T-cell (primary cell): ENCODE measurements at regions not wholly inside any gene's neighbourhood (a gene's known extent, or its start where the extent isn't known, plus 50 kb on each side); places are given as distances from the start of the nearest gene placed in this dataset.

Experiments used
- ATAC-seq, 4 experiments: fragments of 200-7000 bp in 3 of 4; fragments of 150-1000 bp in 1 of 4; cut with Tn5 transposase; replicated peaks in 1 of 4; 1 replicate in 3 of 4; 2 replicates in 1 of 4; pipeline ENCODE4 v1.10.0; 2021; ENCODE audit warnings: moderate library complexity in 3 of 4, mild to moderate bottlenecking in 2 of 4, moderate number of reproducible peaks in 1 of 4
- CTCF ChIA-PET, 2 donors: fragments of 300-600 bp; sonication (Branson Sonifier 250); formaldehyde crosslinking; loops; one replicate each; lab custom pipeline; 2022; ENCODE audit warnings: antibody characterized with exemption in 2 of 2; lab: Charles Lee
- POLR2A ChIA-PET, 2 donors: fragments of 300-600 bp; sonication (Branson Sonifier 250); formaldehyde crosslinking; loops; one replicate each; lab custom pipeline; 2022; ENCODE audit warnings: antibody characterized with exemption in 2 of 2; lab: Charles Lee
- DNase-seq, 35 experiments: peaks; one replicate each; pipeline versions ENCODE4 v3.0.0 to v3.0.0-alpha.2; 2013 to 2023
- H3K27ac ChIP-seq: one replicate; pipeline ENCODE4 v1.5.1; 2013; ENCODE audit warnings: low read length
- H3K27me3 ChIP-seq, 2 experiments: replicated peaks in 1 of 2; 1 replicate in 1 of 2; 2 replicates in 1 of 2; pipeline versions ENCODE4 v1.6.1 to v1.7.0; 2013; ENCODE audit warnings: low read length in 1 of 2, mixed read lengths in 1 of 2; ENCODE audit not compliant: control insufficient read depth in 2 of 2, insufficient read depth in 2 of 2; ENCODE audit errors: extremely low read depth in 1 of 2
- H3K36me3 ChIP-seq, 2 donors: 1 replicate in 1 of 2; 2 replicates in 1 of 2; pipeline versions ENCODE4 v1.6.1 to v1.7.0; 2013; ENCODE audit warnings: low read length in 1 of 2; ENCODE audit not compliant: control insufficient read depth in 2 of 2, insufficient read depth in 1 of 2; ENCODE audit errors: extremely low read depth in 1 of 2
- H3K4me1 ChIP-seq, 2 experiments: 1 replicate in 1 of 2; 2 replicates in 1 of 2; pipeline versions ENCODE4 v1.6.1 to v1.7.0; 2013; ENCODE audit warnings: low read length in 2 of 2, mixed read lengths in 1 of 2; ENCODE audit not compliant: insufficient read depth in 2 of 2, control insufficient read depth in 1 of 2; ENCODE audit errors: extremely low read depth in 1 of 2
- H3K4me3 ChIP-seq, 2 donors: 1 replicate in 1 of 2; 2 replicates in 1 of 2; pipeline versions ENCODE4 v1.5.1 to v1.7.0; 2013; ENCODE audit warnings: mild to moderate bottlenecking in 2 of 2, low read length in 1 of 2, moderate library complexity in 1 of 2; ENCODE audit not compliant: control insufficient read depth in 1 of 2; ENCODE audit errors: extremely low read depth in 1 of 2
- H3K9me3 ChIP-seq: 2 replicates; pipeline ENCODE4 v1.7.0; 2013
- H3K27ac Mint-ChIP-seq, 2 donors: one replicate each; pipeline ENCODE4 v1.8.0; 2020 to 2021; ENCODE audit warnings: mild to moderate bottlenecking in 2 of 2, mixed read lengths in 2 of 2
- H3K27me3 Mint-ChIP-seq, 2 donors: one replicate each; pipeline ENCODE4 v1.8.0; 2021 to 2022; ENCODE audit warnings: mixed read lengths in 2 of 2
- H3K36me3 Mint-ChIP-seq: one replicate; pipeline ENCODE4 v1.8.0; 2021; ENCODE audit warnings: mixed read lengths
- H3K4me1 Mint-ChIP-seq, 3 donors: one replicate each; pipeline ENCODE4 v1.8.0; 2020 to 2022; ENCODE audit warnings: mixed read lengths in 3 of 3, mild to moderate bottlenecking in 1 of 3
- H3K4me3 Mint-ChIP-seq, 3 donors: one replicate each; pipeline ENCODE4 v1.8.0; 2020 to 2022; ENCODE audit warnings: mild to moderate bottlenecking in 3 of 3, mixed read lengths in 3 of 3, moderate library complexity in 3 of 3
- H3K9me3 Mint-ChIP-seq, 3 donors: one replicate each; pipeline ENCODE4 v1.8.0; 2020 to 2022; ENCODE audit warnings: mixed read lengths in 3 of 3
- WGBS: methylation state at CpG from one replicate; pipeline ENCODE4 v1.1.5; 2013; ENCODE audit warnings: missing lambda C conversion rate; ENCODE audit not compliant: insufficient coverage; 5-methylcytosine and 5-hydroxymethylcytosine counted together

DNA sequence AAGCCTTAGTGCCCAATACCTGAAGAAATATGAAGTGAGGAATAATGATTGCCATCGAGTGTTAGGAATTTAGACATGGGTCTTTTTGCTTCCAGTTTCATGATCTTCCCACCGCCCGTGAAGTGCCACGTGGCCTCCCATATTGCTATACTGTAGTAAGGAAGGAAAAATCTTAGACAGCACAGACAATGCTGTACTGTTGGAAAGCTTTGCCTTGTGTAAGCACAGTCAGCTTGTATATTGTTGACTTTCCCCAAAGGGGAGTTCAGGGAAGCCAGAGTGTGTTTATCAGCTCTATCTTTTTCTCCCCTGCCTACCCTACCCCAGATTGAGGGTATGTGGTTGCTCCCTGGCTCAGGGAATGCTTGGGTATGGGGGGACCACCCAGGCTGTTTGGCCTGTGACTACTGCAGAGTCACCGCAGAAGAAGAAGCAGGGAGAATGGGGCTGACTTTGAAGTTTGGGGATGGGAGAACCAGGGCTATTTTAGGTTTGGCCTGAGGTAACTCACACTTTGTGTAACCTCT lies 161.8 kb upstream of the MEF2C start:
- ChIA-PET CTCF (no interaction called here), POLR2A (no interaction called here)
- Mint-ChIP-seq H3K36me3 (no peaks in the 10 kb centered on the region), H3K27ac (no peak overlapping the region), H3K4me1 (no peaks in the 10 kb centered on the region), H3K9me3 (peaks cover 0 to 4% (median 2%) of the 10 kb centered on the region in 3 donors), H3K27me3 (no peaks in the 10 kb centered on the region), H3K4me3 (no peak overlapping the region)
- ATAC-seq = no peak
- 88% methylated on average over 4 of the region's 5 CpGs for WGBS
- DNase-seq = no peak
- Histone ChIP-seq H3K27me3 (no peaks in the 10 kb centered on the region), H3K4me3 (no peak overlapping the region), H3K9me3 (no peaks in the 10 kb centered on the region), H3K27ac (no peak overlapping the region), H3K4me1 (no peaks in the 10 kb centered on the region), H3K36me3 (no peaks in the 10 kb centered on the region)

DNA sequence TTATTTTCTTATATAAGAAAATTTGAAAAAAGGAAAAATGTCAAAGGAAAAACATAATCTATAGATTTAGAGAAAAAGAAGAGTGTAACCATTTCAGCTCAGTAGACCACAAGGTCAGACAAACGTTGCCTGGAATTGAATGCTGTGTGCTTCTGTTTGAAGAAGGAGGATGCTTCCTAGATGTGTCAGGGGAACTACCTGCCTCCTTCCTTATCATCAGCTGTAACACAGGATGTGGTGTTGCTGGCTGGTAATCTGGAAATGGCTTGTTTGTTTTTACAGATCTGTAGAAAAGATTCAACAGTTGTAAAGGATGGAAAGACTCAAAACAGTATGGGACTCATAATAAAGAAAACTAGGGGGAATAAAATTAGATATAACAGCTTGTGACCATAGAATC lies 160.7 kb upstream of the MEF2C start:
- ATAC-seq (no peak), DNase-seq (no peak)
- no peak overlapping the region for H3K4me3 Mint-ChIP-seq
- H3K27me3 Mint-ChIP-seq = no peaks in the 10 kb centered on the region
- ChIA-PET CTCF (no interaction called here), POLR2A (no interaction called here)
- H3K27me3 ChIP-seq = no peaks in the 10 kb centered on the region
- H3K27ac Mint-ChIP-seq = no peak overlapping the region
- no CpG with 5 or more reads among the region's 1 CpG for WGBS
- no peaks in the 10 kb centered on the region for H3K9me3 ChIP-seq
- H3K4me3 ChIP-seq = no peak overlapping the region
- no peaks in the 10 kb centered on the region for H3K4me1 ChIP-seq
- no peak overlapping the region for H3K27ac ChIP-seq
- H3K4me1 Mint-ChIP-seq = no peaks in the 10 kb centered on the region
- H3K36me3 Mint-ChIP-seq = no peaks in the 10 kb centered on the region
- peaks cover 0 to 2% (median 2%) of the 10 kb centered on the region in 3 donors for H3K9me3 Mint-ChIP-seq
- no peaks in the 10 kb centered on the region for H3K36me3 ChIP-seq

DNA sequence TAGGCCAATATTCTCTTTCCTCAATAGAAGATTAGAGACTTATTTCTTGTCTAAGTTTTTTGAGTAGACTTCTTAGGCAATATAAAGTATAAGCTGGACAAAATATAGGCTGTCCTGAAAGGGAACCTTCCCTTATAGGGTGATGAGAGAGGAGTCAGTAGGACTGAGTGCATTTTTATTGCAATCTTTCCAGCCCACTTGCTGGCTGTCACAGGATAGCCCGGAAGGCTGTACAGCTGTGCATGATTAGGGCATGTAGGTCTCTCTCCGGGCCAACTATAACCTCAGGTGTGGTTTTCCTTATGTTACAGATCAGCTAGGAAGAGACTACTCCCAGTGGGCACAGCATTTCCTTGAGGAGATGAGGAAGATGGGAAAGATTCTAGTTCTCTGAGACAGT lies 159.8 kb upstream of the MEF2C start:
- H3K4me1 Mint-ChIP-seq = no peaks in the 10 kb centered on the region
- DNase-seq (no peak), ATAC-seq (no peak)
- no peak overlapping the region for H3K4me3 ChIP-seq
- H3K9me3 ChIP-seq = no peaks in the 10 kb centered on the region
- ChIA-PET POLR2A (no interaction called here), CTCF (interaction anchor here in 1 of 2 donors (0.5 kb wide), 1 partner anchor 1171 kb away, joined by 3 read pairs; no protein-coding TSS in a partner anchor)
- H3K27ac Mint-ChIP-seq = no peak overlapping the region
- no peak overlapping the region for H3K27ac ChIP-seq
- no peaks in the 10 kb centered on the region for H3K36me3 Mint-ChIP-seq
- H3K36me3 ChIP-seq = no peaks in the 10 kb centered on the region
- no peak overlapping the region for H3K4me3 Mint-ChIP-seq
- H3K27me3 ChIP-seq = no peaks in the 10 kb centered on the region
- 69% methylated on average over 2 of the region's 2 CpGs for WGBS
- H3K9me3 Mint-ChIP-seq = peaks cover 2 to 5% (median 5%) of the 10 kb centered on the region in 3 donors
- no peaks in the 10 kb centered on the region for H3K4me1 ChIP-seq
- H3K27me3 Mint-ChIP-seq = no peaks in the 10 kb centered on the region

DNA sequence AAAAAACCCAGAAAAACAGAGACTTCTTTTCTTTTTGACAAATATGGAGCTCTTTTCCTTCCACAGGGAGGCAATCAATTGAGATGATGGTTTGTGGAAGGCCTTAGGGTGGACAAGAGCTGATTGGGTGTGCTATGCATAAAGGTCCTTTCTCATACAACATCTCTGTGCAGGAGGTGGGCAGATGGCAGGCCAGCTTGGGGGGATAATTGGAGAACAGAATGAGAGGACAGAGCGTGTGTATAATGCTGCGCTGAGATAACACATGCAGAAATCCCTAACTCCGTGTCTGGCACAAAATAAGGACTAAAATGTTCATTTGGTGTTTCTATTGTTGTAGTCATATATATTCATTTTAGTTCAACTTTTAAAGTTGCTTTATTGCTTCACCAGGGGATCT lies 159.0 kb upstream of the MEF2C start:
- no peak overlapping the region for H3K27ac Mint-ChIP-seq
- Histone ChIP-seq H3K4me3 (no peak overlapping the region), H3K9me3 (no peaks in the 10 kb centered on the region), H3K27ac (no peak overlapping the region), H3K27me3 (no peaks in the 10 kb centered on the region), H3K4me1 (no peaks in the 10 kb centered on the region), H3K36me3 (no peaks in the 10 kb centered on the region)
- no peaks in the 10 kb centered on the region for H3K27me3 Mint-ChIP-seq
- ATAC-seq (no peak), DNase-seq (no peak)
- peaks cover 2 to 5% (median 5%) of the 10 kb centered on the region in 3 donors for H3K9me3 Mint-ChIP-seq
- CTCF ChIA-PET = interaction anchor here in 1 of 2 donors (0.6 kb wide), 1 partner anchor 1393 kb away, joined by 3 read pairs; no protein-coding TSS in a partner anchor
- H3K4me3 Mint-ChIP-seq = no peak overlapping the region
- WGBS = no CpG with 5 or more reads among the region's 3 CpGs
- POLR2A ChIA-PET = interaction anchor here in 1 of 2 donors (0.5 to 0.6 kb wide), 2 partner anchors 52 to 822 kb away, joined by 4 to 11 read pairs; no protein-coding TSS in a partner anchor
- H3K4me1 Mint-ChIP-seq = no peaks in the 10 kb centered on the region
- no peaks in the 10 kb centered on the region for H3K36me3 Mint-ChIP-seq

DNA sequence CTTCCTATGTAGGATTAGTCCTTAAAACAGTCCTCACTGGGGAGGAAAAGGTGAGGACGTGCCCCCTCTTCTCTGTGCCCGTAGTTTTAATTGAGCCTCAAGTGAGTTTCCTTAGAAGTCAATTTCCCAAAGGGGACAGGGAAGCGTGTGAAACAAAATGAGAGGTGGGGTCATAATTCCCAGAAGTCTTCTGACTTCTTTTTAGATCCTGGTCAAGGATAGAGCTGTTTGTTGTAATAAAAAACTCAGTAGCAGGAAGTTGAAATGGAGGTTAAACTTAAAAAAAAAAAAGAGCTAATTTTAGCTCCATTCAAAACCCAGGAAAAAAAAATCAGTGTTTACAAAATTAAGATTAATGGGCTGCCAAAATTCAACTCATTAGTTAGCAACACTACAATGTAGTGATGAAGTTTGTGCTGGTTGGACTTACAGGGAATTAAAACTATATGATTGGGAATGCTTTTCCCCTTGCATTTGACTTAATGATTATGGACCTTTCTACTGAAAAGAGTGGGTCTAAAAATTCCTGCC lies 158.3 kb upstream of the MEF2C start:
- Mint-ChIP-seq H3K27ac (no peak overlapping the region), H3K4me3 (no peak overlapping the region), H3K4me1 (no peaks in the 10 kb centered on the region), H3K9me3 (peaks cover 2 to 5% (median 5%) of the 10 kb centered on the region in 3 donors), H3K27me3 (no peaks in the 10 kb centered on the region), H3K36me3 (no peaks in the 10 kb centered on the region)
- Histone ChIP-seq H3K27me3 (no peaks in the 10 kb centered on the region), H3K36me3 (no peaks in the 10 kb centered on the region), H3K4me1 (no peaks in the 10 kb centered on the region), H3K9me3 (no peaks in the 10 kb centered on the region), H3K4me3 (no peak overlapping the region), H3K27ac (no peak overlapping the region)
- ATAC-seq (no peak), DNase-seq (no peak)
- ChIA-PET POLR2A (interaction anchor here in 1 of 2 donors (0.6 kb wide), 1 partner anchor 51 kb away, joined by 4 read pairs; no protein-coding TSS in a partner anchor), CTCF (interaction anchor here in 1 of 2 donors (0.6 kb wide), 1 partner anchor 1394 kb away, joined by 3 read pairs; no protein-coding TSS in a partner anchor)
- WGBS = 60% methylated on average over 1 of the region's 3 CpGs

DNA sequence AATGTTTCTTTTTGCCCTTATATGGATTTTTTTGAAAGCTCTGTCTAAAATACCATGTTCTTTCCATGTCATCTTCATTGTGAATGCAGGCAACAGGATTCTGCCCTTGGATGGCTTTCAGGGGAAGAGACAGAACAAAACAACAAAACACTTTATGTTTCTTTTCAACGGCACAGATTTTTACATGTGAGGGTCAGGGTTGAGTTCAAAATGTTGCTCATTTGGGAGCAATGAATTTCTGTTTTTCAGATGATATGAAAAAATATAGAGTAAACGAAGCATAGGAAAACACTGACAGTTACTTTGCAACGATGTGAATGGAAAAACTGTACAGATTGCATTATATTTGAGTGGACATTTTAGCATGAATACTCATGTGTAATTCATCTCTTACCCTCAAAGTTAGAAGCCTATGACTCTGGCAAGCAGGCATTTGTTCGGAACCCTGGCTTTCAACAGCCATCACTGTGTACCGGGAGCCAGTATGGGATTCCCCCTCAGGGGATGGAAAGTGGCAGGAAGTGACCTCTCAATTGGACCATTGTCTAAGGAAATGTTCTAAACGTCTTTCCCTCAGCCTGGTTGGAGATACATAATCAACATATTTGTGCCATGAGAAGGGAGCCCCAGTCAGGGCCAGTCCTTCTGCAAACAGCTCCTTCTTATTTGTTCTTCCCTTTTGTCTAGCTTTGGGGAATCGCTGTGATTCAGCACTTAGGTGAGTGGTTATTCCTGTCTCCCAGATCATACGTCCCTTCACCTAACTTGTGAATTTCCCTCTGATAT lies 153.9 kb upstream of the MEF2C start:
- Histone ChIP-seq H3K36me3 (no peaks in the 10 kb centered on the region), H3K27me3 (no peaks in the 10 kb centered on the region), H3K4me1 (no peaks in the 10 kb centered on the region), H3K27ac (no peak overlapping the region), H3K9me3 (no peaks in the 10 kb centered on the region), H3K4me3 (no peak overlapping the region)
- ChIA-PET POLR2A (no interaction called here), CTCF (interaction anchor here in 1 of 2 donors (0.7 kb wide), 1 partner anchor 21 kb away, joined by 3 read pairs; no protein-coding TSS in a partner anchor)
- H3K4me3 Mint-ChIP-seq = no peak overlapping the region
- H3K4me1 Mint-ChIP-seq = no peaks in the 10 kb centered on the region
- no peak overlapping the region for H3K27ac Mint-ChIP-seq
- H3K9me3 Mint-ChIP-seq = peaks cover 2 to 5% (median 5%) of the 10 kb centered on the region in 3 donors
- DNase-seq (no peak), ATAC-seq (no peak)
- no CpG with 5 or more reads among the region's 8 CpGs for WGBS
- no peaks in the 10 kb centered on the region for H3K27me3 Mint-ChIP-seq
- no peaks in the 10 kb centered on the region for H3K36me3 Mint-ChIP-seq
